Stomach smooth muscle (tissue), 2 donors: ENCODE measurements at regions not wholly inside any gene's neighbourhood (a gene's known extent, or its start where the extent isn't known, plus 50 kb on each side); places are given as distances from the start of the nearest gene placed in this dataset.

Experiments used
- H3K27ac ChIP-seq: one replicate; pipeline ENCODE4 v1.7.0; 2013; ENCODE audit warnings: mild to moderate bottlenecking, low read length, inconsistent platforms
- H3K27me3 ChIP-seq, 2 donors: one replicate each; pipeline ENCODE4 v1.7.0; 2013; ENCODE audit warnings: low read length in 2 of 2; ENCODE audit not compliant: insufficient read depth in 2 of 2, control insufficient read depth in 1 of 2
- H3K36me3 ChIP-seq, 2 donors: one replicate each; pipeline ENCODE4 v1.7.0; 2013; ENCODE audit warnings: low read length in 2 of 2; ENCODE audit not compliant: control insufficient read depth in 2 of 2, insufficient read depth in 2 of 2
- H3K4me1 ChIP-seq: one replicate; pipeline ENCODE4 v1.7.0; 2013; ENCODE audit warnings: low read length; ENCODE audit not compliant: control insufficient read depth, insufficient read depth
- H3K4me3 ChIP-seq, 2 donors: one replicate each; pipeline ENCODE4 v1.7.0; 2013; ENCODE audit warnings: low read length in 2 of 2
- H3K9ac ChIP-seq, 2 donors: one replicate each; pipeline ENCODE4 v1.7.0; 2013; ENCODE audit warnings: low read length in 2 of 2, mild to moderate bottlenecking in 1 of 2
- H3K9me3 ChIP-seq, 2 donors: one replicate each; pipeline ENCODE4 v1.7.0; 2013; ENCODE audit warnings: low read length in 2 of 2; ENCODE audit not compliant: control insufficient read depth in 2 of 2
- donor health status: healthy.
- donor health status: Pancreatic carcinoma.

GRCh38 chr3:174775603-174776002, 83.5 kb upstream of the NAALADL2 start:
- H3K36me3 ChIP-seq: no peaks in the 10 kb centered on the region
- H3K4me1 ChIP-seq: no peaks in the 10 kb centered on the region
- no peaks in the 10 kb centered on the region for H3K27me3 ChIP-seq
- H3K4me3 ChIP-seq: no peak overlapping the region
- H3K9me3 ChIP-seq: no peaks in the 10 kb centered on the region
- H3K9ac ChIP-seq: no peak overlapping the region
- H3K27ac ChIP-seq: no peak overlapping the region

- Histone ChIP-seq H3K27me3 (no peaks in the 10 kb centered on the region), H3K27ac (no peak overlapping the region), H3K36me3 (no peaks in the 10 kb centered on the region), H3K9ac (no peak overlapping the region), H3K4me1 (no peaks in the 10 kb centered on the region), H3K4me3 (no peak overlapping the region), H3K9me3 (no peaks in the 10 kb centered on the region)
Measured at GRCh38 chr3:174776123-174776522, 83.0 kb upstream of the NAALADL2 start.

- H3K9ac ChIP-seq: no peak overlapping the region
- H3K9me3 ChIP-seq: no peaks in the 10 kb centered on the region
- H3K27ac ChIP-seq: no peak overlapping the region
- H3K4me1 ChIP-seq: no peaks in the 10 kb centered on the region
- no peak overlapping the region for H3K4me3 ChIP-seq
- H3K36me3 ChIP-seq: no peaks in the 10 kb centered on the region
- no peaks in the 10 kb centered on the region for H3K27me3 ChIP-seq
Measured at GRCh38 chr3:174776636-174777035, 82.5 kb upstream of the NAALADL2 start.

DNA sequence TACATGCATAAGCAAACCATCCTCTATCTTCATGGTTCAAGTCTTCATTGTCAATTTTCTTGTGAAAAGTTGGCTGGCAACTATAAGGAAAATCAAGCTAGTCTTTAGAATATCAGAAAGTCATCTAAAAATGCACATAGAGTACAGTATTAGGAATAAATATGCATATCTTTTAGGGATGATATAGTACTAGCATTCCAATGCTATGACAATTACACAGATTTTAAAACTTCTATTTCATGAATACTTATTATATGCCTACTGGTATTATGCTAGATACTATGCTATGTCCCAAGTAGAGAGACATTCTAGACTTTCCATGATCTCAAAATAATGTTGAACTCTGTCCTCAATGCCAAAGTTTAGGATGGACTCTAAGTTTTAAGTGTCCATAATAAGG, 81.3 kb upstream of the NAALADL2 start:
- no peaks in the 10 kb centered on the region for H3K4me1 ChIP-seq
- no peaks in the 10 kb centered on the region for H3K36me3 ChIP-seq
- no peaks in the 10 kb centered on the region for H3K27me3 ChIP-seq
- H3K9ac ChIP-seq: no peak overlapping the region
- no peak overlapping the region for H3K27ac ChIP-seq
- no peaks in the 10 kb centered on the region for H3K9me3 ChIP-seq
- H3K4me3 ChIP-seq: no peak overlapping the region

GRCh38 chr3:174783502-174783901, 75.6 kb upstream of the NAALADL2 start:
- no peaks in the 10 kb centered on the region for H3K36me3 ChIP-seq
- no peaks in the 10 kb centered on the region for H3K9me3 ChIP-seq
- H3K9ac ChIP-seq: no peak overlapping the region
- no peaks in the 10 kb centered on the region for H3K4me1 ChIP-seq
- H3K27me3 ChIP-seq: no peaks in the 10 kb centered on the region
- H3K4me3 ChIP-seq: no peak overlapping the region
- no peak overlapping the region for H3K27ac ChIP-seq

DNA sequence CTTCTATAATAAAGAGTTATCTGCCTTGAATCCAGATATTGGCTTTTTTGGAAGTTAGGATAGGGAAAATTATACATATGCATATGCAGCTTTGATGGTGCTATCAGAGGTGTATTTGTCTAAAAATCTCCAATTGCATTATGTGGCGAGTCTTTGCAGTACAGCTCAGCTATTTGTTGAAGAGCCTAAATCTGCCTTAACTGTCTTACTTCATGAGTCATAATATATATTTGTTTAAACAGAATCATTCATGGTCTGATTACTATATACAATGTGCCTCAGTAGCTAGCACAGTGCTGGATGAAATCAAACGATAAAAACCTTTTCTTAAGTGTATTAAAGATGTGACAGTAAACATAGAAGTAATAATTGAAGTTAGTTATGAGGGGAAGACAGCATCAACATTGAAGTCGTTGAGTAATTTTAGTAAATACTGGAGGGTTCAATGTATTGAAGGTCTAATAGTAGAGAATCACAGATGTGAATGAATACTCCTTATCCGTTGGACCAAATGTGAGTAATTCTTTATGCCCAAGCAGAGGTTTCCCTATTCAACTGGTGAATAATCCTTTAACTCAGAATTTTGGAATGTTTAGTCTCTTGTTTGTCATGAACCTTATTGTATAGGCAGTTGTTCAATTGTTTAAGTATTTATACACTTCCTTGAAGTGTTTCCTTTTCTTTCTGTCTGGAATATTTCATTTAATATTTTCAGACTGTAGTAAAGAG, 74.8 kb upstream of the NAALADL2 start:
- no peak overlapping the region for H3K27ac ChIP-seq
- H3K4me1 ChIP-seq: no peaks in the 10 kb centered on the region
- H3K27me3 ChIP-seq: no peaks in the 10 kb centered on the region
- no peaks in the 10 kb centered on the region for H3K9me3 ChIP-seq
- no peaks in the 10 kb centered on the region for H3K36me3 ChIP-seq
- no peak overlapping the region for H3K9ac ChIP-seq
- no peak overlapping the region for H3K4me3 ChIP-seq

- no peaks in the 10 kb centered on the region for H3K27me3 ChIP-seq
- H3K36me3 ChIP-seq: no peaks in the 10 kb centered on the region
- no peaks in the 10 kb centered on the region for H3K9me3 ChIP-seq
- no peaks in the 10 kb centered on the region for H3K4me1 ChIP-seq
- no peak overlapping the region for H3K4me3 ChIP-seq
- no peak overlapping the region for H3K9ac ChIP-seq
- no peak overlapping the region for H3K27ac ChIP-seq
Measured at GRCh38 chr3:174786825-174787224, 72.3 kb upstream of the NAALADL2 start.

DNA sequence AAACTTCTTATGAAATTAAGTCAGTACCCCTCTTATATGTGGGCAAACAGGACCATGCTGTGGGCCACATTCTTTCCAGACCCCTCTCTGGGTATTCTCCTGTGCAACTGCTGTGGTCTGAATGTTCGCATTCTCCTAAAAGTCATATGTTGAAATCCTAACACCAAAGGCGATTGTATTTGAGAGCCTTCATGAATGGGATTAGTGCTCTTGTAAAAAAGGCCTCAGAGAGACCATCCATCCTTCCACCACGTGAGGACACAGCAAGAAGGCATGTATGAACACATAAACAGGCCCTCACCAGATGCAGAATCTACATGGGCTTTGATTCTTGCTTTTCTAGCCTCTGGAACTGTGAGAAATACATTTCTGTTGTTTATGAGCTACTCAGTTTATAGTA, 68.0 kb upstream of the NAALADL2 start:
- no peaks in the 10 kb centered on the region for H3K9me3 ChIP-seq
- no peaks in the 10 kb centered on the region for H3K4me1 ChIP-seq
- H3K9ac ChIP-seq: no peak overlapping the region
- no peak overlapping the region for H3K4me3 ChIP-seq
- H3K27ac ChIP-seq: no peak overlapping the region
- H3K27me3 ChIP-seq: no peaks in the 10 kb centered on the region
- H3K36me3 ChIP-seq: no peaks in the 10 kb centered on the region

DNA sequence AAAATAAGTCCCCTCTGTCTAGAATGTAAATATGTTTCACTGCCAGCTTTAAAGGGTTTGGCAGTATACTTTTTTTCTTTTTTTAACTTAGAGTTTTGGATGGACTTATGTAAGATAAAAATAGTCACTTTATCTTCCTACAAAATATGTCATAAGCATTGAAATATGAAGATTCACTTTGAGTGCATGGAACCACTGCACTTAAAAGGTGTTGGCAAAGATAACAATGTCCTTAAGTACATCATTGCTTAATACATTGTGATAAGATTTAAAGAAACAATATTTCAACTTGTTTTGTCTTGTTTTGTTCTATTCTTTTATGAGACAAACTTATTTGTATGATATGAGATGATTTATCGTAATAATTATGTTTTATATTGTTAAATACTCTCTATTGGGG, 66.3 kb upstream of the NAALADL2 start:
- Histone ChIP-seq H3K9me3 (no peaks in the 10 kb centered on the region), H3K9ac (no peak overlapping the region), H3K36me3 (no peaks in the 10 kb centered on the region), H3K27ac (no peak overlapping the region), H3K27me3 (no peaks in the 10 kb centered on the region), H3K4me3 (no peak overlapping the region), H3K4me1 (no peaks in the 10 kb centered on the region)
